ENCODE measurements at regions not wholly inside any gene's neighbourhood (a gene's known extent, or its start where the extent isn't known, plus 50 kb on each side); places are given as distances from the start of the nearest gene placed in this dataset.

GRCh38 chr4:122007016-122007415 is 55.2 kb upstream of the TRPC3 start:
- no peak for DNase-seq
- Mint-ChIP-seq H3K4me1 (peaks cover 0 to 4% (median 0%) of the 10 kb centered on the region in 4 donors), H3K27me3 (peaks cover 10 to 15% of the 10 kb centered on the region in 2 donors), H3K4me3 (no peak overlapping the region), H3K27ac (no peak overlapping the region), H3K36me3 (no peaks in the 10 kb centered on the region), H3K9me3 (no peaks in the 10 kb centered on the region)
- intact Hi-C loops (cut with micrococcal nuclease): no loop called here
- Histone ChIP-seq H3K4me1 (ENCODE audit: insufficient read depth, low read length) (no peaks in the 10 kb centered on the region), H3K36me3 (ENCODE audit: insufficient read depth, low read length) (no peaks in the 10 kb centered on the region), H3K27ac (ENCODE audit: low read depth, low read length) (no peak overlapping the region), H3K27me3 (ENCODE audit: insufficient read depth, low read length) (no peaks in the 10 kb centered on the region), H3K4me3 (ENCODE audit: low read length in 2 of 2) (no peak overlapping the region), H3K9me3 (ENCODE audit: control insufficient read depth in 1 of 2, low read length in 2 of 2) (no peaks in the 10 kb centered on the region)
- ChIA-PET POLR2A (ENCODE audit: partially characterized antibody) (no interaction called here), CTCF (ENCODE audit: partially characterized antibody) (interaction anchor here (1.3 to 3.2 kb wide), 3 partner anchors 10 to 106 kb away, joined by 3 to 12 read pairs (median 4); no protein-coding TSS in a partner anchor)

- H3K27me3 ChIP-seq (ENCODE audit: insufficient read depth, low read length): no peaks in the 10 kb centered on the region
- no peak overlapping the region for H3K4me3 ChIP-seq (ENCODE audit: low read length in 2 of 2)
- H3K4me1 ChIP-seq (ENCODE audit: insufficient read depth, low read length): no peaks in the 10 kb centered on the region
- intact Hi-C loops (cut with micrococcal nuclease): no loop called here
- H3K27ac Mint-ChIP-seq: no peak overlapping the region
- ChIA-PET POLR2A (ENCODE audit: partially characterized antibody) (no interaction called here), CTCF (ENCODE audit: partially characterized antibody) (interaction anchor here (0.5 to 3.2 kb wide), 5 partner anchors 55 to 712 kb away, joined by 3 to 12 read pairs (median 4); no protein-coding TSS in a partner anchor)
- no peak overlapping the region for H3K27ac ChIP-seq (ENCODE audit: low read depth, low read length)
- peaks cover 0 to 4% (median 0%) of the 10 kb centered on the region in 4 donors for H3K4me1 Mint-ChIP-seq
- H3K4me3 Mint-ChIP-seq: no peak overlapping the region
- no peaks in the 10 kb centered on the region for H3K9me3 ChIP-seq (ENCODE audit: control insufficient read depth in 1 of 2, low read length in 2 of 2)
- H3K9me3 Mint-ChIP-seq: no peaks in the 10 kb centered on the region
- H3K36me3 ChIP-seq (ENCODE audit: insufficient read depth, low read length): no peaks in the 10 kb centered on the region
- no peak for DNase-seq
- H3K36me3 Mint-ChIP-seq: no peaks in the 10 kb centered on the region
- peaks cover 8 to 9% of the 10 kb centered on the region in 2 donors for H3K27me3 Mint-ChIP-seq
Observed at GRCh38 chr4:122005064-122005755, 53.4 kb upstream of the TRPC3 start.

GRCh38 chr4:122003335-122003734 is 51.5 kb upstream of the TRPC3 start:
- ChIA-PET POLR2A (ENCODE audit: partially characterized antibody) (no interaction called here), CTCF (ENCODE audit: partially characterized antibody) (interaction anchor here (0.9 to 2.8 kb wide), 7 partner anchors 9 to 102 kb away, joined by 3 to 16 read pairs (median 3); no protein-coding TSS in a partner anchor)
- H3K9me3 Mint-ChIP-seq: no peaks in the 10 kb centered on the region

More at GRCh38 chr4:122003335-122003734, 51.5 kb upstream of the TRPC3 start:
- intact Hi-C loops (cut with micrococcal nuclease): loop anchor here (2.0 kb wide), 1 partner anchor 53 kb away; no protein-coding TSS in a partner anchor
- no peaks in the 10 kb centered on the region for H3K36me3 ChIP-seq (ENCODE audit: insufficient read depth, low read length)
- no peaks in the 10 kb centered on the region for H3K4me1 ChIP-seq (ENCODE audit: insufficient read depth, low read length)
- Mint-ChIP-seq H3K4me1 (peaks cover 0 to 4% (median 0%) of the 10 kb centered on the region in 4 donors), H3K27ac (no peak overlapping the region), H3K27me3 (peaks cover 8 to 9% of the 10 kb centered on the region in 2 donors), H3K4me3 (no peak overlapping the region), H3K36me3 (no peaks in the 10 kb centered on the region)
- no peaks in the 10 kb centered on the region for H3K27me3 ChIP-seq (ENCODE audit: insufficient read depth, low read length)
- DNase-seq: peak in 4 of 5 donors; percentile 3 to 33 (median 16)
- no peak overlapping the region for H3K27ac ChIP-seq (ENCODE audit: low read depth, low read length)
- no peak overlapping the region for H3K4me3 ChIP-seq (ENCODE audit: low read length in 2 of 2)
- H3K9me3 ChIP-seq (ENCODE audit: control insufficient read depth in 1 of 2, low read length in 2 of 2): no peaks in the 10 kb centered on the region
